ENCODE measurements at regions not wholly inside any gene's neighbourhood (a gene's known extent, or its start where the extent isn't known, plus 50 kb on each side); places are given as distances from the start of the nearest gene placed in this dataset.

DNA sequence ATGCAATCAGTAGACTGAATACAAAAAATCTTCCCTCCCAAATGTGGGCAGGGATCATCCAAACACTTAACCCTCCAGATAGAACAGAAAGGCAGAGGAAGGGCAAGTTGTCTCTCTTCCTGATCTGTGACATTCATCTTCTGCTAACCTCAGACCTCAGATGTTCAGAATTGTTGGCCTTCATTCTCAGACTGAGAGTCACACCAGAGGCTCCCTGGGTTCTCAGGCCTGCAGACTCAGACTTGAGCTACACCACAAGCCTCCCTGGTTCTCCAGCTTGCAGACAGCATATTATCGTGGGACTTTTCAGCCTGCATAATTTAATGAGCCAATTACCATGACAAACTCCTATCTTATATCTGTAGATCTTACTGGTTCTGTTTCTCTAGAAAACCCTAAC is 1471.6 kb upstream of the ADGRL3 start (continued):
- TF ChIP-seq, protein P1, sequence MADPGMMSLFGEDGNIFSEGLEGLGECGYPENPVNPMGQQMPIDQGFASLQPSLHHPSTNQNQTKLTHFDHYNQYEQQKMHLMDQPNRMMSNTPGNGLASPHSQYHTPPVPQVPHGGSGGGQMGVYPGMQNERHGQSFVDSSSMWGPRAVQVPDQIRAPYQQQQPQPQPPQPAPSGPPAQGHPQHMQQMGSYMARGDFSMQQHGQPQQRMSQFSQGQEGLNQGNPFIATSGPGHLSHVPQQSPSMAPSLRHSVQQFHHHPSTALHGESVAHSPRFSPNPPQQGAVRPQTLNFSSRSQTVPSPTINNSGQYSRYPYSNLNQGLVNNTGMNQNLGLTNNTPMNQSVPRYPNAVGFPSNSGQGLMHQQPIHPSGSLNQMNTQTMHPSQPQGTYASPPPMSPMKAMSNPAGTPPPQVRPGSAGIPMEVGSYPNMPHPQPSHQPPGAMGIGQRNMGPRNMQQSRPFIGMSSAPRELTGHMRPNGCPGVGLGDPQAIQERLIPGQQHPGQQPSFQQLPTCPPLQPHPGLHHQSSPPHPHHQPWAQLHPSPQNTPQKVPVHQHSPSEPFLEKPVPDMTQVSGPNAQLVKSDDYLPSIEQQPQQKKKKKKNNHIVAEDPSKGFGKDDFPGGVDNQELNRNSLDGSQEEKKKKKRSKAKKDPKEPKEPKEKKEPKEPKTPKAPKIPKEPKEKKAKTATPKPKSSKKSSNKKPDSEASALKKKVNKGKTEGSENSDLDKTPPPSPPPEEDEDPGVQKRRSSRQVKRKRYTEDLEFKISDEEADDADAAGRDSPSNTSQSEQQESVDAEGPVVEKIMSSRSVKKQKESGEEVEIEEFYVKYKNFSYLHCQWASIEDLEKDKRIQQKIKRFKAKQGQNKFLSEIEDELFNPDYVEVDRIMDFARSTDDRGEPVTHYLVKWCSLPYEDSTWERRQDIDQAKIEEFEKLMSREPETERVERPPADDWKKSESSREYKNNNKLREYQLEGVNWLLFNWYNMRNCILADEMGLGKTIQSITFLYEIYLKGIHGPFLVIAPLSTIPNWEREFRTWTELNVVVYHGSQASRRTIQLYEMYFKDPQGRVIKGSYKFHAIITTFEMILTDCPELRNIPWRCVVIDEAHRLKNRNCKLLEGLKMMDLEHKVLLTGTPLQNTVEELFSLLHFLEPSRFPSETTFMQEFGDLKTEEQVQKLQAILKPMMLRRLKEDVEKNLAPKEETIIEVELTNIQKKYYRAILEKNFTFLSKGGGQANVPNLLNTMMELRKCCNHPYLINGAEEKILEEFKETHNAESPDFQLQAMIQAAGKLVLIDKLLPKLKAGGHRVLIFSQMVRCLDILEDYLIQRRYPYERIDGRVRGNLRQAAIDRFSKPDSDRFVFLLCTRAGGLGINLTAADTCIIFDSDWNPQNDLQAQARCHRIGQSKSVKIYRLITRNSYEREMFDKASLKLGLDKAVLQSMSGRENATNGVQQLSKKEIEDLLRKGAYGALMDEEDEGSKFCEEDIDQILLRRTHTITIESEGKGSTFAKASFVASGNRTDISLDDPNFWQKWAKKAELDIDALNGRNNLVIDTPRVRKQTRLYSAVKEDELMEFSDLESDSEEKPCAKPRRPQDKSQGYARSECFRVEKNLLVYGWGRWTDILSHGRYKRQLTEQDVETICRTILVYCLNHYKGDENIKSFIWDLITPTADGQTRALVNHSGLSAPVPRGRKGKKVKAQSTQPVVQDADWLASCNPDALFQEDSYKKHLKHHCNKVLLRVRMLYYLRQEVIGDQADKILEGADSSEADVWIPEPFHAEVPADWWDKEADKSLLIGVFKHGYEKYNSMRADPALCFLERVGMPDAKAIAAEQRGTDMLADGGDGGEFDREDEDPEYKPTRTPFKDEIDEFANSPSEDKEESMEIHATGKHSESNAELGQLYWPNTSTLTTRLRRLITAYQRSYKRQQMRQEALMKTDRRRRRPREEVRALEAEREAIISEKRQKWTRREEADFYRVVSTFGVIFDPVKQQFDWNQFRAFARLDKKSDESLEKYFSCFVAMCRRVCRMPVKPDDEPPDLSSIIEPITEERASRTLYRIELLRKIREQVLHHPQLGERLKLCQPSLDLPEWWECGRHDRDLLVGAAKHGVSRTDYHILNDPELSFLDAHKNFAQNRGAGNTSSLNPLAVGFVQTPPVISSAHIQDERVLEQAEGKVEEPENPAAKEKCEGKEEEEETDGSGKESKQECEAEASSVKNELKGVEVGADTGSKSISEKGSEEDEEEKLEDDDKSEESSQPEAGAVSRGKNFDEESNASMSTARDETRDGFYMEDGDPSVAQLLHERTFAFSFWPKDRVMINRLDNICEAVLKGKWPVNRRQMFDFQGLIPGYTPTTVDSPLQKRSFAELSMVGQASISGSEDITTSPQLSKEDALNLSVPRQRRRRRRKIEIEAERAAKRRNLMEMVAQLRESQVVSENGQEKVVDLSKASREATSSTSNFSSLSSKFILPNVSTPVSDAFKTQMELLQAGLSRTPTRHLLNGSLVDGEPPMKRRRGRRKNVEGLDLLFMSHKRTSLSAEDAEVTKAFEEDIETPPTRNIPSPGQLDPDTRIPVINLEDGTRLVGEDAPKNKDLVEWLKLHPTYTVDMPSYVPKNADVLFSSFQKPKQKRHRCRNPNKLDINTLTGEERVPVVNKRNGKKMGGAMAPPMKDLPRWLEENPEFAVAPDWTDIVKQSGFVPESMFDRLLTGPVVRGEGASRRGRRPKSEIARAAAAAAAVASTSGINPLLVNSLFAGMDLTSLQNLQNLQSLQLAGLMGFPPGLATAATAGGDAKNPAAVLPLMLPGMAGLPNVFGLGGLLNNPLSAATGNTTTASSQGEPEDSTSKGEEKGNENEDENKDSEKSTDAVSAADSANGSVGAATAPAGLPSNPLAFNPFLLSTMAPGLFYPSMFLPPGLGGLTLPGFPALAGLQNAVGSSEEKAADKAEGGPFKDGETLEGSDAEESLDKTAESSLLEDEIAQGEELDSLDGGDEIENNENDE (IDR thresholded peaks at IDR 0.05; ENCODE audit: insufficient replicate concordance, low read length) = no peak
- no peak for TF ChIP-seq YY1 (IDR thresholded peaks at IDR 0.05; ENCODE audit: low read depth, low read length)
- TF ChIP-seq SIRT6 (IDR thresholded peaks at IDR 0.05; ENCODE audit: low read length) = no peak
- TF ChIP-seq EP300 (IDR thresholded peaks at IDR 0.05; ENCODE audit: borderline replicate concordance in 1 of 2, low read depth in 2 of 2, low read length in 2 of 2) = no peak
- no peak for TF ChIP-seq NANOG (IDR thresholded peaks at IDR 0.05; ENCODE audit: insufficient read depth, low read depth, low read length, poor library complexity, severe bottlenecking)
- no peak for TF ChIP-seq HDAC6 (IDR thresholded peaks at IDR 0.05; ENCODE audit: low read depth, low read length)
- no peak for TF ChIP-seq RBBP5 (IDR thresholded peaks at IDR 0.05; ENCODE audit: borderline replicate concordance, low read depth, low read length)
